Stromal cell of bone marrow (primary cell): ENCODE measurements at regions not wholly inside any gene's neighbourhood (a gene's known extent, or its start where the extent isn't known, plus 50 kb on each side); places are given as distances from the start of the nearest gene placed in this dataset.
"Not testable (repeated sequence)": the region's sequence is repeated elsewhere in the genome, so short reads cannot be mapped to it uniquely, and the experiment has no call there.

Experiments used
- DNase-seq: peaks from one replicate; pipeline ENCODE4 v3.0.0-alpha.2; 2012; ENCODE audit warnings: low read depth

DNA sequence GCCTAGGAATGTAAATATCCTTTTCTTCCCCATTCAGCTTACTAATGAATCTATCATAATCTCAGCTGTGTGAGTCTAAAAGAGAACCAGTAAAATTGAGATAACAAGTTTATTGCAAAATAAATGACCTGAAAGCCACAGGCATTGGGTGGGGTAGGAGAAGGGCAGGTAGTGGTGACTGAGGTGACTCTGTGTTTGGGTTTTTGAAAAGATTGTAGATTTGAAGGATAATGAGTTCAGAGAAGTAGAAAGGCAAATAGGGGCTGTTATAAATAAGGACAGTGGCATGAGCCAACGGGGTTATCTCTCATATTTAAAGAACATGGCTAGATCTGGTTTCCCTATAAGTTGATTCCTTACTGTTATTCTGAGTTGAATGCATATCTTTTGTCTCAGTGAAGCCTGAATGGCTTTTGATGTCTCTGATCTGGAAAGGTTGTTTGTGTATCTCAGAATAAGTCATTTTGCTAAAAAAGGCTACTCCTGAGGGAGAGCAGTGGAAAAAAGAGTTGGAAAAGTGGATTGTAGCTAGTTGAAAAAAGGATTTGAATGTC, 92.3 kb upstream of the TPTE start:
- not testable (repeated sequence) for DNase-seq

DNA sequence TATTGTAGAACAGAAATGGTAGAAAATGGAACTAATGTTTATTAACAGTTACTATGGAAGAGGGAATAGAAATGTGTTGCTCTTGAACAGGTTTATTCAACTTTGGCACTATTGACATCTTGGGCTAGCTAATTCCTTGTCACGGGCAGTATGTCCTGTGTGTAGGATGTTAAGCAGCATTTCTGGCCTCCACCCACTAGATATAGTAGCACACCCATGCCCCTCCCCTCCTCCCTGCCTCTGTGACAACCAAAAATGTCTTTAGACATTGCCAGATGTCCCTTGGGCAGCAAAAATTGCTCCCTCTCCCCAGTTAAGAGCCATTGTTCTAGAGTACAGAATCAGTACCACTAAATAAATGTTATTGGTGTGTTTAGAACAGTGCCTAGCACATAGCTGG, 91.4 kb upstream of the TPTE start:
- no peak for DNase-seq

DNA sequence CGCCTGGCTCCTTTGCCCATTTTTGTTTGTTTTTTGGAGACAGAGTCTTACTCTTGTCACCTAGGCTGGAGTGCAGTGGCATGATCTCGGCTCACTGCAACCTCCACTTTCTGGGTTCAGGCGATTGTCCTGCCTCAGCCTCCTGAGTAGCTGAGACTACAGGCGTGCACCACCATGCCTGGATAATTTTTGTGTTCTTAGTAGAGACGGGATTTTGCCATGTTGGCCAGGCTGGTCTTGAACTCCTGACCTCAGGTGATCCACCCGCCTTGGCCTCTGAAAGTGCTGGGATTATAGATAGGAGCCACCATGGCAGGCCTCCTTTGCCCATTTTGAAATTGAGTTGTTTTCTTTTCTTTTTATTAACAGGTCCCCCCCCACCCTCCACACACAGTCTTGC, 89.4 kb upstream of the TPTE start:
- DNase-seq: not testable (repeated sequence)

DNA sequence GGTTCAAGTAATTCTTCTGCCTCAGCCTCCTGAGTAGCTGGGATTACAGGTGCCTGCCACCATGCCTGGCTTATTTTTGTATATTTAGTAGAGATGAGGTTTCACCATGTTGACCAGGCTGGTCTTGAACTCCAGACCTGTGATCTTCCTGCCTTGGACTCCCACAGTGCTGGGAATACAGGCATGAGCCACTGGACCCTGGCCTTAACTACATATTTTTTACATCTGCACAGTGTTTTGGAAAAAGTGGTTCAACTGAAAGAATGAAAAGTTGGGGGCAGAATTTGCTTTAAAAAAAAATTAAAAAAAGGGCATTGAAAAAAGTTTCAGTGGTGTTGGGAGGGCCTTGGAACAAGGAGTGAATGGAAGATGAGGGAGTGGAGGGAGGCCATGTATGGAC, 88.9 kb upstream of the TPTE start:
- not testable (repeated sequence) for DNase-seq

DNA sequence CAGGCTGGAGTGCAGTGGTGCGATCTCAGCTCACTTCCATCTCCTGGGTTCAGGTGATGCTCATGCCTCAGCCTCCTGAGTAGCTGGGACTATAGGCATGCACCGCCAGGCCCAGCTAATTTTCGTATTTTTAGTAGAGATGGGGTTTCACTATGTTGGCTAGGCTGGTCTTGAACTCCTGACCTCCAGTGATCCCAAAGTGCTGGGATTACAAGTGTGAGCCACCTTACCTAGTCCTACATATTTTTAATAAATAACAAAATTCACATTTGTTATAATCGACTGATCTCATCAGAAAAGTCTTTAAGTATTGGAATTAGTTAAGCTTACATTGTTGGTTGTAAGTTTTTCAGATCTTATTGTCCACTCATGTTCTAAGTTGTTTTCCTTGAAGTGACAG, 83.4 kb upstream of the TPTE start:
- not testable (repeated sequence) for DNase-seq

DNA sequence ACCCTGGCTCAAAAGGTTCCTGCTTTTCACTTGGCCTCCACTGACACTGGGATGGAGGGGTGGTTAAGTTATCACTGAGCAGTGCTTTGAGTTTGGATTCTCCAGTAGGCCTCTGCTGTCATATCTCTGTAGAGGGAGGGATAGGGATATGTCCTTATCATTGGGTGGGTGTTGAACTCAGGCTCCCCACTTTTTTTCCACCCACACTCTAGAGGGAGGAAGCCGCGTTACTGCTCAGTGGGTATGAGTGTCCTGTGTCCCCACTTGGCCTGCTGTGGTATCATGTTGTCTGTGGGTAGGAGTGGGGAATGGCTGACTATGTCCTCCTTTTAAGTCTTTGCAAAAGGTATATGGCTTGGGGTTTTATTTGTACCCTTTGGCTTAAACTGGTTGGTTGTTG, 80.7 kb upstream of the TPTE start:
- not testable (repeated sequence) for DNase-seq

DNA sequence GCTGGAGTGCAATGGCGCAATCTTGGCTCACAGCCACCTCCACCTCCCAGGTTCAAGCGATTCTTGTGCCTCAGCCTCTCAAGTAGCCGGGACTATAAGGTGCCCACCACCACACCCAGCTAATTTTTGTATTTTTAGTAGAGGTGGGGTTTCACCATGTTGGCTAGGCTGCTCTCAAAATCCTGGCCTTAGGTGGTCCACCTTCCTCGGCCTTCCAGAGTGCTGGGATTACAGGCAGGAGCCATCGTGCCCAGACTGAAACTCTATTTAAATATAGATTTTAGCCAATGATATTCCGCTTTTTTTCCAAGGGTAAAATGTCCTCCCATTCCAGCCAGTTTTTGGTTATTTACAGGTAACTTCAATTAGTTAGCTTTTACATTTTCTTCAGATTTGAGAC, 79.4 kb upstream of the TPTE start:
- not testable (repeated sequence) for DNase-seq

DNA sequence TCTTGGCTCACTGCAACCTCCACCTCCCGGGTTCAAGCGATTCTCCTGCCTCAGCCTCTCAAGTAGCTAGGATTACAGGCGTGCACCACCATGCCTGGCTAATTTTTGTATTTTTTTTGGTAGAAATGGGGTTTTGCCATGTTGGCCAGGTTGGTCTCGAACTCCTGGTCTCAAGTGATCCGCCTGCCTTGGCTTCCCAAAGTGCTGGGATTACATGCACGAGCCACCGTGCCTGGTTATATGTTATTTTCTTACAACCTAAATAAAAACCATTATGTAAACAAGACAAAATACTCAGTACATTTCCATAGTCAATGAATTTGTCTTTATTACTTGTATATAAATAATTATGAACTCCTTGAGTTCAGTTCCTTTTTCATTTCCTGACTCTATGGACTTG, 75.7 kb upstream of the TPTE start:
- not testable (repeated sequence) for DNase-seq

DNA sequence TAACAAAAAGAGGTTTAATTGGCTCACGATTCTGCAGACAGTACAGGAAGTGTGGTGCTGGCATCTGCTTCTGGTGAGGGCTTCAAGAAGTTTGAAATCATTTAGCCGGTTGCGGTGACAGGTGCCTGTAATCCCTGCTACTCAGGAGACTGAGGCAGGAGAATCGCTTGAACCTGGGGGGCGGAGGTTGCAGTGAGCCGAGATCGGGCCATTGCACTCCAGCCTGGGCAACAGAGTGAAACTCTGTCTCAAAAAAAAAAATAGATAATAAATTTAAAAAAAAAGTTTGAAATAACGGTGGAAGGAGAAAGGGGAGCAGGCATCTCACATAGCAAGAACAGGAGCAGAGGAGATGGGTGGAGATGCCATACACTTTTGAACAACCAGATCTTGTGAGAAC, 71.9 kb upstream of the TPTE start:
- DNase-seq: not testable (repeated sequence)

DNA sequence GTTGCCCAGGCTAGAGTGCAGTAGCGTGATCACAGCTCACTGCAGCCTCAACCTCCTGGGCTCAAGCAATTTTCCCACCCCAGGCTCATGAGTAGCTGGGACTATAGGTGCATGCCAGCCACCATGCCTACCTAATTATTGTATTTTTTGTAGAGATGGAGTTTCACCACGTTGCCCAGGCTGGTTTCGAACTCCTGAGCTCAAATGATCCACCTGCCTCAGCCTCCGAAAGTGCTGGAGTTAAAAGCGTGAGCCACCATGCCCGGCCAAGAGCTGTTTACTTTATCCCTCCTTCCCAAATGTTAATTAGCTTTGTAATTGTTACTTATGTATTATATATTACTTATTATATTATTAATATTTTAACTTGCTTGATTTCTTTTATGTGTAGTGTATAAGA, 70.1 kb upstream of the TPTE start:
- not testable (repeated sequence) for DNase-seq

DNA sequence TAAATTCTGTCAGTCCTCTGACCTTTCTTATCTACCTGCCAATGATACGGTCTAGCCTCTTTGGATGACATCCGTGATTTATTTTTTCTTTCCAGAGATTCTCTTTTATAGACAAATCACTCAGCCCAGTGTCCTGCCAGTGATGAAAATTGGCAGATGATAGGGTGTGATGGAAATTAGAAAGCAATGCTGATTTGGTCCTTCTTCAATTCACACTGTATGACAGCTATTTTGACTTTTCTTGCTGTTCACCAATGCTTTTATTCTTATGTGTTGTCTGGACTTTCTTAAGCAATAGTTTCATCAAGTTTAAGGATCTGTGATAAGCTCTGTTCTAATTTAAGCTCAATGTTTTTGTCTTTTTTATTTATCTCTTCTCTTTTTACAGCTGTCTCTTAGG, 63.6 kb upstream of the TPTE start:
- not testable (repeated sequence) for DNase-seq

DNA sequence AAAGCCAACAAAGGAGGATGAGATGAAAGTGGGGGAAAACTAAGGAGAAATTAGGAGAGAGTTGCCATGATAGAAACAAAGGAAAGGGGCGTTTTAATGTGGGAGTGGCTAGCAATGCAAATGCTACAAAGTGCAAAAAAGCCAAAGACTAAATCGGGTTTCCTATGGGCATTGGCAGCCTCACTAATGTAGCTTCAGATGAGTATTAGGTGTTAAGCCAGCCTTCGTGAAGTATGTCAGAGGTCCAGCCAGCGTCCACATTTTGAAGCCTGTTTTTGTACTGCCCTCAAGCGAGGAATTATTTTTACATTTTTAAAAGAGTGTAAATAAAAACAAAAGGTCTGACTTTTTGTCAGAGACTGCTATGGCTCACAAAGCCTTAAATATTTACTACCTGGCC, 60.4 kb upstream of the TPTE start:
- DNase-seq: not testable (repeated sequence)

DNA sequence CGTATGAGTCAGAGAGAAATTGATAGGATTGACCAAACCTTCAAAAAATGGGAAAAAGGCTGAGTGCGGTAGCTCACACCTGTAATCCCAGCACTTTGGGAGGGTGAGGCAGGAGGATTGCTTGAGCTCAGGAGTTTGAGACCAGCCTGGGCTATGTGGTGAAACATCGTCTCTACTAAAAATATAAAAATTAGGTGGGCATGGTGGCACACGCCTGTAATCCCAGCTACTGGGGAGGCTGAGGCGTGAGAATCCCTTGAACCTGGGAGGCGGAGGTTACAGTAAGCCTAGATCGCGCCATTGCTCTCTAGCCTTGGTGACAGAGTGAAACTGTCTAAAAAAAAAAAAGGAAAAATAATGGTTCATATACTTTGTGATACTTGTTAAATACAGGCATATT, 59.9 kb upstream of the TPTE start:
- not testable (repeated sequence) for DNase-seq

DNA sequence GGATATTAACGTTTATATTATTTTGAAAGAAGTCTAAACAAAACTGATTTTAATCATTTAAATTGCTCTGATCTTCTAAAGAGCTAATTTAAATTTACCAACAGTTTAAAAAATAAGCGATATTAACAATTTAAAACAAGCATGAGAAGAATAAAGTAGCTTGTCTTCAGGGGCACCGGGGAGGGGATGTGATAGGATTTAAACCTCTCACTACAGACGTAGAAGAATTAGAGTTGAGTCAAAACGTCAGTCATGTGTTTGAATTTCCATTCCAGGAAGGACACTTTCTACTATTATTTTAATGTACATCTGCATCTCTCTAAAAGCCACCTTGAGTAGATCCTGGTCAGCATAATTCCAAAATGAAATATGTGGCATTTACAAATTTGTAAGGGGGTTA, 58.2 kb upstream of the TPTE start:
- no peak for DNase-seq

DNA sequence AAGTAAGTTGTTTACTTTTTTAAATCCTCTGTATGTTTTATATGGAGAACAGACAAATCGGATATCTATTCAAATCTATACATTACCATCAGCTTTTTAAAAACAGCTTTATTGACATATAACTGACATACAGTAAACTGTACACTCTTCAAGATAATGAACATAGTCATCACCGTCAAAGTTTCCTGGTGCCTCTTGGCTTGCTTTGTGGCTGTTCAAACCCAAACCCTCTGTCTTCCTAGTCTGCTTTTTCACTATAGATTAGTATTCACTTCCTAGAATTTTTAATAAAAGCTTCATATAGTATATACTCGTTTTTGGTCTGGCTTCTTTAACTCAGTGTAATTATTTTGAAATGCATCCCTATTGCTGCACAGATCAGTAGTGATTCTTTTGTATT, 56.4 kb upstream of the TPTE start:
- DNase-seq: no peak

DNA sequence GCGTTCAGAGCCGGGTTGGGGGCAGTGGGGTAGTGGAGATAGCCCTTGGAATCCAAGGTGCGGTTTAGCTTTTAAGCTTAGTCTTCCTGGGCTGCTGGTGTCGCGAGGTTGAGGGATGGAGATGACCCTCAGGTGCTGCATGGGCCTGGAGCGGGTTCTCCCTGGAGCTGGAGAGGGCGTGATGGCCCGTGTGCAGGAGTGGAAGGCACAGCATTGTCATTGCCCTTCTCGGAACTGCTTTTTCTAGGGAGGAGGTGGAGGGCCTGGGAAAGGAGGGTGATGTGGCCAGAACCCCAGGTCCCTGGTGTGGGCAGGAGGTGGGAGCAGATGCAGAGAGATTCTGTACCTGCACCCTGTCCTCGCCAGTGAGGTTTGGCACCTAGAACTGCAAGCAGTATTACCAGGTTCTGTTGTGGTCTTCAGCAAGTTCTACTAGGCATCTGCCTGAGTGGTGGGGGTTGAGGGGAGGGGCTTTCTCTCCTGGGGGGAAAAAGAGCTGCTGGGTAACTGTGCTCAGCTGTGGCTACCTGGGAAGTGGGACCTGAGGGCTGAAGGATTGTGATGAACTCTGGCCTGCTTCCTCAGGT, 55.8 kb upstream of the TPTE start:
- DNase-seq: not testable (repeated sequence)

DNA sequence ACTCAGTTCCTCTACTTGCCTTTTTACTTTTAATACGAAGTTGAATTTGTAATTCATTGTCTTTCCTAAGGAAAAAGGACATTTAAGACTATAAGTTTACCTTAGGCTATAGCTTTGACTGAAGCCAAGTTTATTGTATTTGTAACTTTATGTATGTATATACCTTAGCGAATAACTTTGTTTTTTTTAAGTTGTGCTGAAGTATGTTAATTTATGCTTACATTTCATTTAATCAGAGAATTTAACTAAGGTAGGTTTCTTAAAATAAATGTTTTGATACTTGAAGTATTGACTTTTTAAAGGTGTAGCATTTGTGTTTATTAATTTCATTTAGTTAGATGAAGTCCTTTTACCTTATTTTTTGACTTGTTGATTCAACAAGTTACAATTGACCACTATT, 55.2 kb upstream of the TPTE start:
- DNase-seq: no peak
